ENCODE measurements at regions not wholly inside any gene's neighbourhood (a gene's known extent, or its start where the extent isn't known, plus 50 kb on each side); places are given as distances from the start of the nearest gene placed in this dataset.

DNA sequence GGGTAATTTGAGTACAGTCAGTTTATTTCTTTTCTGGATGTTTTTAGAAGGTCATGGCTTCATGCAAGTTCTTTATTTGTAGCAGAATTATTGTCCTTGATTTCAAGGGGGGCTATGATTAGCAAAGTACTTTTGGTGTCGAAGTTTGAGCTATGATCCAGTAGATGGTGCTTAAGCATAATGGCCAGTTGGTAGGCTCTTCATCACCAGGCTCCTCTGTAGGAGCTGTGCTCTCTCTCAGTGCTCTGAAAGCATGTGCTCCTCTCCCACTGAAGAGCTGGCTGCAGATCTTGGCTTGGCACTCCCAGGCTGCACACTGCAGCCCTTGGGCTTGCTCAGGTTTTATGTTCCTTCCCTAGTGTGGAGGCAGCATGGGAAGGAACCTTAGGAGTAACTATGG lies 852.7 kb downstream of the LUZP2 start:
- no peaks in the 10 kb centered on the region for H3K36me3 Mint-ChIP-seq (ENCODE audit: insufficient read depth)
- H3K4me1 Mint-ChIP-seq: no peaks in the 10 kb centered on the region
- DNase-seq (ENCODE audit: low spot score in 2 of 2) (no peak), ATAC-seq (replicated peaks; ENCODE audit: extremely low read depth, poor library complexity, severe bottlenecking) (no peak)
- H3K27me3 Mint-ChIP-seq: no peaks in the 10 kb centered on the region
- H3K4me3 Mint-ChIP-seq: no peak overlapping the region
- H3K27ac Mint-ChIP-seq (ENCODE audit: low read depth): no peak overlapping the region
- peaks cover 30% of the 10 kb centered on the region for H3K9me3 Mint-ChIP-seq

DNA sequence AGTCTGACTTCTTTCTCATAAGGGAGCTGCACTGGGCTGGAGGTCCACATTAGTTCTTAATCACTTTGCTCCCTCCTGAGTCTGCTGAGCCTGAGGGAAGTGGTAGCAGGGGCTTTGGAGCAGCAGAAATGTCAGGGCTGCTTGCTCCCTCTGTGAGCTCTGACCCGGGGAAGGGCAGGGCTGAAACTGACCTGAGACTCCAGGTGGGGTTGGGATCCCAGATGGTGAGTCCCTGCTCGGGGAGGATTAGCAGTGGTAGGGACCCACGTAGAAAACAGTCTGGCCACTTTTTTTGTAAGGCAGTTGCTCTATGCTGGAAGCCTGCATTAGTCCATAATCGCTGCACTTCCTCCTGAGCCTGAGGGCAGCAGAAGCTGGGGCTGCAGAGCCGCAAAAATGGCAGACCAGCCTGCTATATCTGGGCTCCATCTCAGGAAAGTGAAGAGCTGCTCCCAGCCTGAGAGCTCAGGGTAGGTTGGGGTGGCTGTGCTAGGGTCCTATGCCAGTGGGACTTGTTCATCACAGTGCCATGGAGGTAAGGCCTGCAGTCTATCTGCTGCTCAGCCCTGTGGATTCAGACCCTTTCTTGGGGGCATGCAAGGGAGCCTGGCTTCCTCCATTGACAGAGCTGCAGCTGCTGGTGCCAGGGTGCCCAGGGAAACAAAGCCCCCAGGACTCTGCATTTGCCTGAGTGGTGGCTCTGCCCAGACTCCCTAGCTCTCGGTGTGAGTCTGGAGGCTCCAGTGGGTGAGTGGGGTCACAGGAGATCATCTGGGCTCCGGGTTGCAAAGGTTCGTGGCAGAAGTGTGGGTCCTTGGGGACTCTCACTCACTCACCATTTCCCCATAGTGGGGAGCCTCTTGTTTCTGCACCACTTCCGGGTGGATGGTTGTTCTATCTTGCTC lies 854.3 kb downstream of the LUZP2 start:
- DNase-seq (ENCODE audit: low spot score in 2 of 2) (no peak), ATAC-seq (replicated peaks; ENCODE audit: extremely low read depth, poor library complexity, severe bottlenecking) (no peak)
- H3K4me1 Mint-ChIP-seq: no peaks in the 10 kb centered on the region
- no peak overlapping the region for H3K4me3 Mint-ChIP-seq
- H3K27me3 Mint-ChIP-seq: no peaks in the 10 kb centered on the region
- no peak overlapping the region for H3K27ac Mint-ChIP-seq (ENCODE audit: low read depth)
- peaks cover 35% of the 10 kb centered on the region for H3K9me3 Mint-ChIP-seq
- no peaks in the 10 kb centered on the region for H3K36me3 Mint-ChIP-seq (ENCODE audit: insufficient read depth)

DNA sequence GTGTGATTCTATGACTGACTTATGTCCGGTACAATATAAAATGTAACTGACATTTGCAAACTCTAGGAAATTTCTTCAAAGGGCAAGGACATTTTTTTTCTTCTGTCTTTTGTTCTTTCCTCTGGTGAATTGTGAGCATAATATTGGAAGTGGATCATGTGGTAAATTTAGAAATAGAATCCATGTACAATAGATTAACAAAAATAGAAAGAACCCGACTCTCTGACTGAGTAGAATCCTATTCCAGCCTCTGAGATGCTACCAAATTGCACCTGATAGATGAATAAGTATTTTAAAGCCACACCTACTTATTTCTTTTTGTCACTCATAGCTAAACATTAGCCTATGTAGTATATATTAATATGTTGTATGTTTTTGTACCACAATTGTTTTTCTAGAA lies 860.3 kb downstream of the LUZP2 start:
- Mint-ChIP-seq H3K4me1 (no peaks in the 10 kb centered on the region), H3K27me3 (no peaks in the 10 kb centered on the region), H3K9me3 (peaks cover 25% of the 10 kb centered on the region), H3K4me3 (no peak overlapping the region), H3K36me3 (ENCODE audit: insufficient read depth) (no peaks in the 10 kb centered on the region), H3K27ac (ENCODE audit: low read depth) (no peak overlapping the region)
- no peak for ATAC-seq (replicated peaks; ENCODE audit: extremely low read depth, poor library complexity, severe bottlenecking)
- DNase-seq (ENCODE audit: low spot score in 2 of 2): no peak

GRCh38 chr11:25377466-25377865 lies 880.6 kb downstream of the LUZP2 start:
- no peak overlapping the region for H3K4me3 Mint-ChIP-seq
- no peaks in the 10 kb centered on the region for H3K36me3 Mint-ChIP-seq (ENCODE audit: insufficient read depth)
- ATAC-seq (replicated peaks; ENCODE audit: extremely low read depth, poor library complexity, severe bottlenecking) (no peak), DNase-seq (ENCODE audit: low spot score in 2 of 2) (no peak)
- H3K4me1 Mint-ChIP-seq: no peaks in the 10 kb centered on the region
- peaks cover 39% of the 10 kb centered on the region for H3K9me3 Mint-ChIP-seq
- H3K27me3 Mint-ChIP-seq: no peaks in the 10 kb centered on the region
- no peak overlapping the region for H3K27ac Mint-ChIP-seq (ENCODE audit: low read depth)

DNA sequence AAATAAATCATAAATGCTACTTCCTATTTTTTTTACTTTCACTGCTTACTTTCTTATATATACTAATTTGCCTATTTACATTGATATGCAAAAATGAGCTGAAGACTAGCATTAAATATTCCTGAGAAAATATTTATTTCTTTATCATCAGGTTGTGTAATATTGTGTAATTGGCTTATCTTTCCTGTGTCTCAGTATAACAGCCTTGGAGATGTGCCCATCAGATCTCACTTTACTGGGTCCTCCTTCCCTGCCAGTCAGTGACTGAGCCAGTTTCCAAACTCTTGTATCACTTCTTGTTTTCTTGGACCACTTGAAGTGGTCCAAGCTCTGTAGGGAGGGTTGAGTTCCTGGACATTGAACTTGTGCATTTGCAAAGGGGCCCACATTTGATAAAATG lies 900.0 kb downstream of the LUZP2 start:
- H3K27me3 Mint-ChIP-seq: no peaks in the 10 kb centered on the region
- H3K9me3 Mint-ChIP-seq: peaks cover 24% of the 10 kb centered on the region
- H3K27ac Mint-ChIP-seq (ENCODE audit: low read depth): no peak overlapping the region
- H3K36me3 Mint-ChIP-seq (ENCODE audit: insufficient read depth): peaks cover 3% of the 10 kb centered on the region
- DNase-seq (ENCODE audit: low spot score in 2 of 2) (no peak), ATAC-seq (replicated peaks; ENCODE audit: extremely low read depth, poor library complexity, severe bottlenecking) (no peak)
- H3K4me3 Mint-ChIP-seq: no peak overlapping the region
- no peaks in the 10 kb centered on the region for H3K4me1 Mint-ChIP-seq

DNA sequence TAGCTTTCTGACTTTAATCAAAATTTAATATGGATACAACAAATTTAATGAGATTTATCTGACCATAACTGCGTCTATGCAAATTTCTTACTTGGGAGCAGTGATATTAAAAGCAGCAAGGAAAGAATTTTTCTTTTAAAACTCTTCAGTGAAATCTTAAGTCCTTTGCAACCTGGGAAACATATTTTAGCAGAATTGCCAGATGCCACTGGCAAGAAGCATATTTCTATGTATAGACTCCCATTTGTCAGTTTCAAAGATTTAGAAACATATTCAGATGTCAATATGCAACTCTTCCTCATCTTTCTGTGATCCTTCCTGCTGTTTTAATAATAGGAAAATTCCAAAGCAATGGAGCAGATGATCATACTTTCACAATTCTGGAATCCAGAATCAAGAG lies 911.3 kb downstream of the LUZP2 start:
- DNase-seq (ENCODE audit: low spot score in 2 of 2) (no peak), ATAC-seq (replicated peaks; ENCODE audit: extremely low read depth, poor library complexity, severe bottlenecking) (no peak)
- no peaks in the 10 kb centered on the region for H3K36me3 Mint-ChIP-seq (ENCODE audit: insufficient read depth)
- no peak overlapping the region for H3K4me3 Mint-ChIP-seq
- no peak overlapping the region for H3K27ac Mint-ChIP-seq (ENCODE audit: low read depth)
- peaks cover 6% of the 10 kb centered on the region for H3K9me3 Mint-ChIP-seq
- H3K27me3 Mint-ChIP-seq: no peaks in the 10 kb centered on the region
- no peaks in the 10 kb centered on the region for H3K4me1 Mint-ChIP-seq

GRCh38 chr11:25415793-25416192 lies 916.1 kb upstream of the ANO3 start:
- no peak for DNase-seq (ENCODE audit: low spot score in 2 of 2)
- Mint-ChIP-seq H3K36me3 (ENCODE audit: insufficient read depth) (no peaks in the 10 kb centered on the region), H3K27ac (ENCODE audit: low read depth) (no peak overlapping the region), H3K9me3 (peaks cover 7% of the 10 kb centered on the region), H3K4me3 (no peak overlapping the region), H3K4me1 (no peaks in the 10 kb centered on the region), H3K27me3 (no peaks in the 10 kb centered on the region)
- no peak for ATAC-seq (replicated peaks; ENCODE audit: extremely low read depth, poor library complexity, severe bottlenecking)

GRCh38 chr11:25423436-25424199 lies 908.3 kb upstream of the ANO3 start:
- no peak overlapping the region for H3K4me3 Mint-ChIP-seq
- no peak overlapping the region for H3K27ac Mint-ChIP-seq (ENCODE audit: low read depth)
- H3K36me3 Mint-ChIP-seq (ENCODE audit: insufficient read depth): peaks cover 2% of the 10 kb centered on the region
- no peaks in the 10 kb centered on the region for H3K27me3 Mint-ChIP-seq
- DNase-seq (ENCODE audit: low spot score in 2 of 2) (no peak), ATAC-seq (replicated peaks; ENCODE audit: extremely low read depth, poor library complexity, severe bottlenecking) (no peak)
- no peaks in the 10 kb centered on the region for H3K4me1 Mint-ChIP-seq
- peaks cover 11% of the 10 kb centered on the region for H3K9me3 Mint-ChIP-seq

DNA sequence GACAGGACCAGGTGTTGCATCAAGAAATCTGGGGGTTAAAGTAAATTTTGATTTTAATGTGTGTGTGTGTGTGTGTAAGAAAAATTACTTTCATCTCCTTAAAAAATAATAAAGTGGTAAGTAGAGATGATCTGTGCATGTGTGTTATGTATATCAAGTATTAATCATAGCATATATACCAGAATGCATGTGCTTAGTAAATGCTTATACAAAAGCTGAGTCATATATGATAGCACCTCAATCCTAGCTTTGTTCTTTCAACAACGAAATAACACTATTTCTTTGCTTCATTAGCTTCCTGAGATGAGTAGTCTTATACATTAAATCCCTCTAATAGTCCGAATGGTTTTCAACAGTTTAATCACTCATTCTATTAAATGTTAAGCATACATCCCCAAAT lies 899.6 kb upstream of the ANO3 start:
- no peak for ATAC-seq (replicated peaks; ENCODE audit: extremely low read depth, poor library complexity, severe bottlenecking)
- H3K9me3 Mint-ChIP-seq: no peaks in the 10 kb centered on the region
- no peak overlapping the region for H3K27ac Mint-ChIP-seq (ENCODE audit: low read depth)
- no peaks in the 10 kb centered on the region for H3K36me3 Mint-ChIP-seq (ENCODE audit: insufficient read depth)
- H3K4me3 Mint-ChIP-seq: no peak overlapping the region
- no peaks in the 10 kb centered on the region for H3K4me1 Mint-ChIP-seq
- no peaks in the 10 kb centered on the region for H3K27me3 Mint-ChIP-seq
- DNase-seq (ENCODE audit: low spot score in 2 of 2): no peak

- ATAC-seq (replicated peaks; ENCODE audit: extremely low read depth, poor library complexity, severe bottlenecking) (no peak), DNase-seq (ENCODE audit: low spot score in 2 of 2) (no peak)
- Mint-ChIP-seq H3K4me1 (no peaks in the 10 kb centered on the region), H3K27ac (ENCODE audit: low read depth) (no peak overlapping the region), H3K9me3 (no peaks in the 10 kb centered on the region), H3K4me3 (no peak overlapping the region), H3K36me3 (ENCODE audit: insufficient read depth) (no peaks in the 10 kb centered on the region), H3K27me3 (no peaks in the 10 kb centered on the region)
Measured at GRCh38 chr11:25435197-25435596, 896.7 kb upstream of the ANO3 start.

DNA sequence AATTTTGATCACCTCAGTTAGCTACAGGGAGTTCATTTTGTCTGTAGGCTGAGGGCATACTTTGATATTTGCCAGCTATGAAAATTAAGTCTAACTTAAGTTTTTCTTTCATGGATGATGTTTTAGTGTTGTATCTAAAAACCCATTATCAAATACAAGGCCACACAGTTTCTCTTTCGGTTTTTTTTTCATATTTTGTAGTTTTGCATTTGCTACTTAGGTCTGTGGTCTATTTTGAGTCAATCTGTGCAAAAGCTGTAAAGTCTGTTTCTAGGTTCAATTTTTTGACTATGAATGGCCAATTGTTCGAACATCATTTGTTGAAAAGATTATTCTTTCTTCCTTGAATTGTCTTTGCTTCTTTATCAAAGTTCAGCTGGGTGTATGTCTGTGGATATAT lies 895.6 kb upstream of the ANO3 start:
- H3K36me3 Mint-ChIP-seq (ENCODE audit: insufficient read depth): no peaks in the 10 kb centered on the region
- H3K4me1 Mint-ChIP-seq: no peaks in the 10 kb centered on the region
- H3K27ac Mint-ChIP-seq (ENCODE audit: low read depth): no peak overlapping the region
- no peak for DNase-seq (ENCODE audit: low spot score in 2 of 2)
- no peak for ATAC-seq (replicated peaks; ENCODE audit: extremely low read depth, poor library complexity, severe bottlenecking)
- no peaks in the 10 kb centered on the region for H3K27me3 Mint-ChIP-seq
- no peak overlapping the region for H3K4me3 Mint-ChIP-seq
- peaks cover 7% of the 10 kb centered on the region for H3K9me3 Mint-ChIP-seq

DNA sequence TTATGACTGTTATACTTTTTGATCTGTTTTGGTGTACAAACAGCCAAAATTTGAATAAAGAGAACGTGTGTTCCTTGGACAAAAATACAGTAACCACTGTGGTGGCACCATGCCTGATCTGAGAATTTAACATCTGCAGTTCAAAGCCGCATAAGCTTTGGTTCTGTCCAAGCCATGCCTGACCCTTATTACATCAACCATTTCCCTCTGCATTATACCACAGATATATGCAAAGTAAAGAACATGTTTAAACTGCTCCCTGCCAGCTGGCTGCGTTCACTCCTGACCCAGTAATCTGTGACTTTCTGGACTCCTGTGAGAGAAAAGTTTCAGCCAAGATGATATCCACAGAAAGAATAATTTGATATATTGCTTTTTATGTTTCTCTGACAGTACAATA lies 890.5 kb upstream of the ANO3 start:
- ATAC-seq (replicated peaks; ENCODE audit: extremely low read depth, poor library complexity, severe bottlenecking): no peak
- no peak overlapping the region for H3K27ac Mint-ChIP-seq (ENCODE audit: low read depth)
- peaks cover 21% of the 10 kb centered on the region for H3K9me3 Mint-ChIP-seq
- no peak overlapping the region for H3K4me3 Mint-ChIP-seq
- DNase-seq (ENCODE audit: low spot score in 2 of 2): no peak
- no peaks in the 10 kb centered on the region for H3K4me1 Mint-ChIP-seq
- H3K36me3 Mint-ChIP-seq (ENCODE audit: insufficient read depth): no peaks in the 10 kb centered on the region
- H3K27me3 Mint-ChIP-seq: no peaks in the 10 kb centered on the region

DNA sequence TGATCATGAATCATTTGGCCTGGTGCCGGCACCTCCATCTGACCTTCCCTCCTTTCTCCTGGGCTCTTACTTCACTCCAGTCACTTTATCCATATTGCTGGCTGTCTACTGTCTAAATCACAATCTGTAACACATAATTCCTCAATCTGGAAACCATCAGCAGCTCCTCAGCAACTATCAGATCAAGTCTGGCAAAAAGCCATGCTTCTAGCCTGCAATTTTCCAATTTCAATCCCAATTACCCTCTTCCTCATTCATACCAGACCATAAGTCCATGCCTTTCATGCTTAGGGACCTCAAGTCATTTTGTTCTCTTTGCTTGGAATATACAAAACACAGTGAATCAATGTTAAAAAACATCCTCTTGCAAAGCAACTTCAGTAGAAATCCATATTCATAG lies 882.8 kb upstream of the ANO3 start:
- H3K36me3 Mint-ChIP-seq (ENCODE audit: insufficient read depth): no peaks in the 10 kb centered on the region
- peaks cover 24% of the 10 kb centered on the region for H3K9me3 Mint-ChIP-seq
- H3K4me3 Mint-ChIP-seq: no peak overlapping the region
- ATAC-seq (replicated peaks; ENCODE audit: extremely low read depth, poor library complexity, severe bottlenecking) (no peak), DNase-seq (ENCODE audit: low spot score in 2 of 2) (no peak)
- no peaks in the 10 kb centered on the region for H3K4me1 Mint-ChIP-seq
- H3K27me3 Mint-ChIP-seq: no peaks in the 10 kb centered on the region
- no peak overlapping the region for H3K27ac Mint-ChIP-seq (ENCODE audit: low read depth)
